GM18858 (cell line): ENCODE measurements at regions not wholly inside any gene's neighbourhood (a gene's known extent, or its start where the extent isn't known, plus 50 kb on each side); places are given as distances from the start of the nearest gene placed in this dataset.

ENCODE experiments used
- ATAC-seq: cut with Tn5 transposase; IDR thresholded peaks from one replicate; pipeline ENCODE4 v1.9.1; 2021; ENCODE audit not compliant: unreplicated experiment

DNA sequence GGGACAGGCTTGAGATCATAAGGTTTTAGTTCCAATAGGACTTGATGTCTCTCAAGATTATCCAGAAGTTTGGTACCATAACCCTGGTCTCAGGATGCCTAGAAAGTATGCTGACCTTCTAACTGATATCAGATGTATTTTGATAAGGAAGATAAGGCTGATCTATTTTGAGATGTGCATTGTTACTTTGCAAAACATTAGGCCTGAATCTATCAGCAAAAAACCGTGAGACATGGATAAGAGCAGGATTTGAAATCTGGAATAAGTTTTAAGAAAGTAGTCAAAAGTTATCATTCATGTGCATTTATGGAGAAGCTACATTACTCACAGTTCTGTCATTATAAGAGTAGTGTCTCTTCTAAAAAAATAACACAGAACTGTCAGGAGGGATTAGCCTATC is 467.1 kb upstream of the HS3ST1 start:
- no peak for ATAC-seq

DNA sequence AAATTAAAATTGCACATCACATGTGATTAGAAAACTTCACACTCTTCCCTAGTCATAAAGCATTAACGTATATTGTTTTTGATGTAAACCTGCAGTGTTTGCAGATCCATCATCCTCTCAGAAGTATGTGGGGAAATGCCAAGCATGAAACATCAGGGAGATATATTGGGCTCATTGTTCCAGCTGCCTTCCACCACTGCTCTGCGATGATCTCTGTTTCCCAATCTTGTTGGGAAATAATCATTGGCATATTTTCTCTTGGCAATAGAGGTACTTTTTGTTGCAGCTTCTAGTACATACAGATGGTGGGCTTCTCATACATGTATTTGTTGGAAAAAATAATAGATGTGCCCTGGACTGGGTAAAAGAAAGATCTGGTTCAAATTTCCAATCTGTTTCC is 466.3 kb upstream of the HS3ST1 start:
- no peak for ATAC-seq

DNA sequence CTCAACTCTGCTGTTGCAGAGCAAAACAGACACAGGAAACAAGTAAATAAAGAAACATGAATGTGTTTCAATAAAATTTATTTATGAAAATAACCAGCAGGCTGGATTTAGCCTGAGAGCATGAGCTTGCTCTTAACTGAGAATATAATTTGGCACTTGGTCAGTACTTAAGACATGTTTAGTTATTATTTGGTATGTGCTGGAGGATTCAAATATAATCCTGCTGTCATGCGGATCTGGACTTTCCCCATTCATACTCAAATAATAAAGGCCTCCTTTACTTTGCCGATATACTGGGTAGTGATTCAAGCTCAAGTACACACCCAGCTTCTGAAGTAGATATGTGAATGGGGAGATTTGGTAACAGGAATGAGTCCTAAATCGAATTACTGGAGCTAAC is 465.5 kb upstream of the HS3ST1 start:
- ATAC-seq = no peak

DNA sequence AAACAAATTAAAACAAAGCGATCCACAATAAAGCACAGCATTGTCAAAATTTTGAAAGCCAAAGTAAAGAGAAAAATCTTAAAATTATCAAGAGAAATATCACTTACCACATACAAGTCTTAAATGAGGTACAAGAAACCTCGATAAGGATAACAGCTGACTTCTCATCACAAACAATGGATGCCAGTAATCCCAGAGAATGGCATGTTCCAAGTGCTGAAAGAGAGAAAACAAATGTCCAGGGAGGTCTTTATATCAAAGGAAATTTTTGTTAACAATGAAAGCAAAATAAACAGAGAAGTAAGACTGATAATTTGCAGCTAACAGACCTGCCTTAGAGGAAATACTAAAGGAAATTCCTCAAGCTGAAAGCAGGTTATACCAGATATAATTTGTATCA is 460.4 kb upstream of the HS3ST1 start:
- no peak for ATAC-seq

DNA sequence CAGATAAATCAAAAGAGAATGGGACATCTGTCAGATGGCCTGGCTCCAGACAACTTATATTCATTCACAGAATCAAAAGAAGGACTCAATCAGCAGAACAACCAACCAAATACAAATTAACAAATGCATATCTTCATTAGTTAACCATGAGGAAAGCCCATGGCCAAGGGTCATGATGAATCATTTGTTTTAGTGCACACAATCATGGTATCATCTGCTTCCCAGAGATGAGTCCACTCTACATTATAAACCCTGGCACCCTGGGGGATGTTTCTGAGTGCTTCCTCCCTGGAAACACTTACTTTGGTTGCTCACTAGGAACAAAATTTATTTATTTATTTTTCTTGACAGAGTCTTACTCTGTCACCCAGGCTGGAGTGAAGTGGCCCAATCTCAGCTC is 453.3 kb upstream of the HS3ST1 start:
- no peak for ATAC-seq

DNA sequence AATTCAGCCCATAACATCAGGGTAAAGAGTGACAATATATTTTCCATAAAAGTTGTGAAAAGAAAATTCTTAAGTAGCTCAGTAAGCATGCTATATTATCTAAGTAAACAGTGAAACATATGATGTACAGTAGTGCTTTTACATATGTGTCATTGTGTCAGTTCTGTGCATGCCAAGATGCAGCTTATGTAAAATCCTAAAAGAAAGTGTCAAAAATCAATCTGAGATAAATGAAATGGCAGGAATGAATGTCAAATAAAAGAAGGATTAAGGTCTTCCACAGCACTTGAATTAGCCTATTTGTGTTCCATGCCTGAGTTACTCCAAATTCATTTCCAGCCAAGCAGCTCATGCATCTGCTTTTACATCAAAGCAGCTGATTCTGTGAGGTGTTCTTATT is 452.7 kb upstream of the HS3ST1 start:
- ATAC-seq = no peak

DNA sequence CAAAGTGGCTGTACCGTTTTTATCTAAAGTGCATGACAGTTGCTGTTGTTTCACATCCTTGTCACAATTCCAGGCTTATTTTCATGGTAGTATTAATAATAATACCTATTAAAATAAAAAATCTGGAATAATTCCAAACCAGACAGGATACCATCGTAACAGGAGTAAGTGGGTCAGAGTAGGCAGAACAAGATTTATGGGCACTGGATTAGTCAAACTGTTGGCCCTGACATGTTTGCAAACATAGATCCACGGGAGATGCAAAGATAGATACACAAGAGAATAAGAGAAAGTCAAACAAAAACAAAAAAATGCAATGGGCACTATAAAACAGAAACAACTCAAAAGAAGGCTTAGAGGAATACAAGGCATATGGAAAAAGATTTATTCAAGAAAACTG is 449.5 kb upstream of the HS3ST1 start:
- no peak for ATAC-seq

DNA sequence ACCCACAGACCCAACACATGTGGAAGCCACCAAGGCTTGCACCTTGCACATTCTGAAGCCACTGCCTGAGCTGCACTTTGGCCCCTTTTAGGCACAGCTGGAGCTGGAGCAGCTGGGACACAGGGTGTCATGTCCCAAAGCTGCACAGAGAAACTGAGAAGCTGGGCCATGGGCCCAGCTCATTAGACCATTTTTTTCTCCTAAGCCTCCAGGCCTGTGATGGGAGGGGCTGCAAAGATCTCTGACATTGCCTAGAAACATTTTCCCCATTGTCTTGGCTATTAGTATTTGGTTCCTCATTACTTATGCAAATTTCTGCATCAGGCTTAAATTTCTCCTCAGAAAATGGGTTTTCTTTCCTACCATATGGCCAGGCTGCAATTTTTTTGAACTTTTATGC is 447.4 kb upstream of the HS3ST1 start:
- ATAC-seq = no peak

DNA sequence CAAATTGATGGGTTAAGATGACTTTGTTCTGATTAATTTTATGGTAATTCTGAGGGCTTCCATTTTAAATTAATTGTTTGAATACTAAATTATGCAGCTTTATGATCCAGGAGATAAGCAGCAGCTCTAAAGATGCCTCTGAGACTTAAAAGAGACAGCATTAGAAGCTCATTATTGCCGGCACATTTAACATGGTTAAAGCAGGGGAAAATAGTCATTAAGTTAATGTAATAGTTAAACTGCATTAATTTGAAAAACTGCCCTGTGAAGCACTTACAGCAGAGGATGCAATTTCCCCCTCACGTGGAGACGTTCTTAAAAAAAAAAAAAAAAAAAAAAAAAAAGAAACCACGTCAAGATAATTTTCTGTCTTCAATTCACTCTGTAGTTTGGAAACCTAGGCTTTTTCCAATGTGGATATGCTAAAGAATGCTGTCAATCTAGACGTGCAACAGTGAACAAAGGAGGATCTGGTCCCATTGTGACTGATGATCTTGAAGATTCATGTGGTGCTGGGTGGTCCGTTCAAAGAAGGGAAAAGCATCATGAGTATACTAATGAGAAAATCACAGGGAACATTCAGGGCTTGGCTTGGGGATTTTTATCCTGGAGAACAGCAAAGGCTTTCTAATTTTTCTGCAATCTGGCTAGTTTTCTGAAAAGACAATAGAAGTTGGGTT is 440.6 kb upstream of the HS3ST1 start:
- no peak for ATAC-seq

DNA sequence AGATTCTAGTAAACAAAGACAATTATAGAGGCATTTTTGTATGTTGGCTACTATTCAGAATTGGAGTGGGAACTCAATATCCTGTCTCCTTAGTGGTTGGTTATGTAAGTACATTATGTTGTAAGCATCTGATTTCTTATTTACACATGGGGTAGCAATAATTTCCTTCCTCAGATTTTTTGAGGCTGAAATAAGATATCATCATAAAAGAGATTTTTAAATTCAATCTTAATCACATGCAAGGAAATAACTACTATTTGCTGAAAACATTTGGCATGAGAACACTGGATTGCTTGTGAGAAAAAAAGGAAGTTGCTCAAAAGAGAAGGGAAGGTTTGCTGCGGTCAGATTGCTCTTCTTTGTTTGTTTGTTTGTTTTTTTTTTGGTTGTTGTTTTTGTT is 437.7 kb upstream of the HS3ST1 start:
- ATAC-seq = no peak

DNA sequence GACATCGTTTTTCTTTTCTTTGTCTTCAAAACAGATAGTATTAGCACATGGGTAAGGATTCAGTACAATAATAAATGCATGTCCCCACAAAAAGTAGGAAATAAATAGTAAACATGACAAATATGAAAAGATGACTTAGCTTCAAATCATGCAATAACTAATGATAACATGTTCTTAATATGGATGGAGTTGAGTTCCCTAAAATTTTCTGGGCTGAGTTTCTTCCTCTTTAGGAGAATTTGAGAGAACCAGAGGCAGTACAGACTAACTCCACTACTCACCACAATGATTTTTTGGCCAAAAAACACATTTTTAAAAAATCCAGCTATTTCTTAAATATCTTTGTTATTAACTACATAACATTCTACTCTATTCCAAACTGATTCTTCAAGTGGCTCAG is 432.3 kb upstream of the HS3ST1 start:
- no peak for ATAC-seq

DNA sequence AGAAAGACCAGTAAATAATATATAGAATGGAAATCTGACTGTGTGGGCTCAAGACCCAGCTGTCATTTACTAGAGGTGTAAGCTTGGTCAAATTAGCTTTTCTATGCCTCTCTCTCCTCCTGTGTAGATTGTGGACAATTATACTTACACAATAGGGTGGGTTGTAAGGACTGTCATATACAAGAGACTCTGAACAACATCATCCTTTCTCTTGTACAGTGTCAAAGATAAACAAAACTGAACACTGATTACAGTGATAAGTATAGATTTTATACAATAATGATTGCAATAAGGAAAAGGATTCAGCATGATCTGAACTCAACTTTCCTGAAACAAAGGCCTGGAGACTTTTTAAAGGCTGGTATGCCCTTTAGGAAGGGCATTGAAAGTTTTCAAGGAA is 429.2 kb upstream of the HS3ST1 start:
- no peak for ATAC-seq

DNA sequence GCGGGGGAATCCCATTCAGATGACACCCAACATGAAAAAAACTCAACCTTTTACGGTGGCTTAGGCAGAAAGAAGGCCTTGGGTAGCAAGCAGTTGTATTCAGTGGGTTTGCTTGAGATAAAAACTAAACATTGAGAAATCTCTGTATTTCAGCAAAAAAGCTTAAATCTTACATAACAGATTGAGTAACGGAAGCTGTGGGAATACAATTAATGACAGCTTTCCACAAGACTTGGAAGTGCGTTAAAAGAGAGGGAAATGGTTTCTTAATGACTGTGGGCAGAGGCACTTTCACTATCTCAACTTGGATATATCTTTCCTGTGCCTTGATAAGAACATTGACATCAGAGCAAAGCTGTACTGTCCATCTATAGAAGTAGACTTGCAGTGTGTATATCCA is 418.5 kb upstream of the HS3ST1 start:
- no peak for ATAC-seq

DNA sequence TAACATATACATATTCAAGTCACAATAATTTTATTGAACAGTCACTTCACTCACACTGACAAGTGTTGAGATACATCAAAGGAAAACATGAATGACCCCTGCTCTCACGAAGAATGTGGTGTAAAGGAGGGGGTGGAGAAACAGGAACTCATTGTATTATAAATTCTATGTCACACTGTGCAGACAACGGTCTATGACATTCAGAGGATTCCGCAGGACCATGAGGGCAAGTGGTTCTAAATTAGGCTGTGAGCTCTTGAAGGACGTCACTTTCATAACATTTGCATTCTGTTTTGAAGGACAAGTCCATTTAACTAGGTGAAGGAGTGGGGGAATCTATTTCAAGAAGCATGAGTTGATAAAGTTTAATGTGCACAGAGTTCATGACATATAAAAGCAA is 415.2 kb upstream of the HS3ST1 start:
- no peak for ATAC-seq

DNA sequence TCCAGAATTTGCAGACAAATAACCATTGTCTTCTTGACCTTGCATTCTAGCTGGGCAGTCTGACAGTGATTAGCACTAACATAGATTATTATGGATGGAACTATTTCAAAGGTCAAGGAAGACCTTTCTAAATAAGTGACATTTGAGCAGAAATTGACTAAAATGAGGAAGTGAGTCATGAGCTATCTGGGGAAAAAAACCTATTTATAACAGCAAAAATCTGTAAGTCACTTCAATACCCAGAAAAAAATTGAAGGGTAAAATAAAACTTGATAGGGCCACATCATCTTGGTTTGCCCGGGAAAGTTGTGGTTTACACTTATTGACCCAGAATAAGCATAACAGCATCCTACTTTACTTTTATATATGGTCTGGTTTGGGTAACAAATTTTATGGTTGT is 414.6 kb upstream of the HS3ST1 start:
- ATAC-seq = no peak

DNA sequence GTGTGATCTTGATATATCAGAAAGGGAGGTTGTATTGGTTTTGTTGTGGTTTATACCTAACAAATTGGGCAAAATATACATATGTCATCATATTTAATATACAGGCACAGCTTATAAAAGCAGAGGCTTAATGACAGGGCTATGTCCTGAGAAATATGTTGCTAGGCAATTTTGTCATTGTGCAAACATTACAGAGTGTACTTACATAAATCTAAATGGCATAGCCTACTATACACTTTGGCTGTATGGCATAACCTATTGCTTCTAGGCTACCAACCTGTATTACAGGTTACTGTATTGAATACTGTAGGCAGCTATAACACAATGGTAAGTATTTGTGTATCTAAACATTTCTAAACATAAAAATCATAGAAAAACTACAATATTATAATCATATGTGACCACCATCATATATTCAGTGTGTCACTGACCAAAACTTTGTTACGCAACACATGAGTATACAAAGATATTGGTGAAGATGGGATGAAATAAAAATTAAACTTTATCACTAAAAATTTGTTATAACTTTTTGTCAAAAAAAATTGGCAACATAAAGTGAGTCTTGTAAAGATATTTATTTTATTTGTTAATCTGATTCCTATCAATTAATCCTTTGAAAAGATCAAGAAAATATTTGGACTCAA is 414.0 kb upstream of the HS3ST1 start:
- ATAC-seq = no peak

DNA sequence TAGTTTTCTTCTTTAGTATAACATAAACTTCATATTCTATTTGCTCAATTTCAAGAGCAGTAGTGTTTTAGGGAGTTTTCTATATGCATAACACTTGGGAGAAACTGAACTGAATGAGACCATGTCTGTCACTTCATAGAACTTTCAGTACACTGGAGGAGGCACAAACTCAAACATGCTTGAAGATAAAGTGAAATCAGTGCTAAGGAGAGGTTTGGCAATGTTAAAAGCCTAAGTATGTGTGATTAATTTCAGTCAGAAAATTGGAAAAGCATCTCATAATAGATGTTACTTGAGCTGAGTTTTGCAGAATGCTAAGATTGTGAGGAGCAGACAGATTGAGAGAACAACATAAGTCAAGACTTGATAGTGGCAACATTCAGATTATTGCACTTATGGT is 411.2 kb upstream of the HS3ST1 start:
- no peak for ATAC-seq

DNA sequence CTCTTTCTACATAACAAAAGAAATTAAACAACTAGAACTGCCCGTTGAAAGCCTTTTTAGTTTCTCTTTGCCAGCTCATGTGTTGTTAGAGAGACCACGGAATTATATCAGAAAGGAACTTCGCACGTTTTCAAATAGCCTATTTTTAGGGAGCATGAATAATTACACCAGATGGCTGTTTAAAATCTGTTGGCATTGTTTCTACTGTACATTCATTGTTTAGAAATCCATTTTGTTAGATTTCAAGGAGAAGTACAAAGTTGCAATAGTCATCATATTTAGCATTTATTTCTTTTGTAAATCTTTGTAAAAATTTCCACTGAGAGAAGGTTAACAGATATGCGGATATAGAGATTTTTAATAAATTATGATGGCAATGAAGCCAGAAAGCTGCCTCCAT is 403.0 kb upstream of the HS3ST1 start:
- ATAC-seq = no peak

DNA sequence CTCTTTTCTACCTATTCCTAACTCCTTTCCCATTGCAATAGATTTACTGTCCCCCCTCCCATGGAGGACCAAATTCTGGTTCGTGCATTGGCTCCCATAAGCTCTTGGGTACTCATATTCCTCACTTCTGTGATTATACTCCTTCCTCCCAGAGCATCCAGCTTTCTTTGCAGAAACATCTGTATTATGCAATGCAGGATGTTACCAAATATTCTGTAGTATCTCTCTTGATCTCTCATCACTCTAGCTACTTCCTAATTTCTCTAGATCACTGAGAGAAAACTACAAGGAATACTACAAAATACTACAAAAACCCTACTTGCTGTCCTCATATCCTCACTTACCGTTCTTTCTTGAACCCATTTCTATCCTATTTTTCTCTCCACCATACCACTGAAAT is 395.9 kb upstream of the HS3ST1 start:
- ATAC-seq = no peak

DNA sequence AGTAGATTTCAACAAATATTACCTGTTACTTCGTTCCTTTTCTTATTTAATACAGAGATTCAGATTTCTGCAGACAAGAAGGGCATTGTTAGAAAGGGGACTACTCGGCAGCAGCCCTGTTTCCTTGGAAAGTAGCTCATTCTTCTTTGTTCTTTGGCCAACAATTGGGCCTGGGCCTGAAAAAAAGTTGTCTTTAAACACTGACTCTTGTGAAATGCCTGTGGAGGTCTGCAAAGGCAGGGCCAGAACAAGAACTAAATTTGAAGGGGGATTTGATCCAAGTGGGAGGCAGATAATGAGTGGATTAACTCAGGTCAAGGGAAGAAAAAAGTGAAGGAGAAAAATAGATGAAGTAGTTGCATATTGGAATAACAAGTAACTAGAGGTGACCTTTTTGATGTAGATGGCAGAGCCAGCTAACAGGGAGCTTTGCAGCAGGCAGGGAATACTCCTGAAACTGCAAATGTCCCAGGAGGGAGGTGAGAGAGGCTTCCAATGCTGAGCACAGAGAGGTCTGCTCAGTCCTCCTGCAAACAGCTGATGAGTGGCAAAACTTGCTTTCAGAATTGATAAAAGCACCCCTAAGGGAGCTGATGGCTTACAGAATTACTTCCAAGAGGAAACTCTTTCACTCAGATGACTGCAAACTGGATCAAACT is 393.2 kb upstream of the HS3ST1 start:
- no peak for ATAC-seq

DNA sequence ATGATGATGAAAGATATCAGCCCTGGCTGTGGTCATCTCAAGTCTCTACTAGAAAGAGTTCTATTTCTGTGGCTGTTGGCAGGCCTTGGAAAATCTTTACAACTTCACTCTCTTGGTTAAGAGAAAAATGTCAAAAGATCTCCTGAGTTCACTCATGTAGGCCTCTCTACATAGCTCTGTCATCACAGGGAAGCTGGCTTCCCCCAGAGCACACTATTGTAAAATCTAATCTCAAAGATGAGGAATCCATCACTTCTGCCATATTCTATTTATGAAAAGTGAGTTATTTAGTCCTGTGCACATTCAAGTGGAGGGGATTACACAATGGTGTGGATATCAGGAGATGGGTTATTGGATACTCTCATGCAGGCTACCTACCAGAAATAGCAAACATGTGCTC is 388.4 kb upstream of the HS3ST1 start:
- ATAC-seq = no peak

DNA sequence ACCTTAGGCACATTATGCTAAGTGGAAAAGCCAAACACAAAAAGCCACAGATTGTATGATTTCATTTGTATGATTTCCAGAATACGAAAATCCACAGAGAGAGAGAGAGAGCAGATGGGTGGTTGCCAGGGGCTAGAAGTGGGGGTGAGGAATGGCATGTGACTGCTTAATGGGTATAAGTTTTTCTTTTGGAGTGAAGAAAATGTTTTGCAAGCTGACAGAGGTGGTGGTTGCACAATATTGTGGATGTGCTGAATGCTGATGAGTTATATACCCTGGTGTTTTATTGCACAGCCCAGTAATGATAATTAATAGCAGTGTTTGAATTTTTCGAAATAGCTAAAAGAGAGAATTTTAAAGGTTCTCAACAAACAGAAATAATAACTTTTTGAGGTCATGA is 386.1 kb upstream of the HS3ST1 start:
- no peak for ATAC-seq
